SH-SY5Y (cell line): ENCODE measurements at regions not wholly inside any gene's neighbourhood (a gene's known extent, or its start where the extent isn't known, plus 50 kb on each side); places are given as distances from the start of the nearest gene placed in this dataset.

ENCODE experiments used
- GATA2 ChIP-seq: IDR thresholded peaks from 2 replicates; pipeline ENCODE4 v1.6.1; 2011; ENCODE audit warnings: mild to moderate bottlenecking, low read depth, low read length
- GATA3 ChIP-seq: IDR thresholded peaks from 2 replicates; pipeline ENCODE4 v1.6.1; 2011; ENCODE audit warnings: low read depth, mild to moderate bottlenecking, low read length, moderate library complexity

GRCh38 chr10:125559210-125559609, 123.8 kb downstream of the TEX36 start:
- TF ChIP-seq GATA2 = no peak
- TF ChIP-seq GATA3 = no peak

GRCh38 chr10:125557801-125558505, 125.0 kb downstream of the TEX36 start:
- TF ChIP-seq GATA3 = no peak
- no peak for TF ChIP-seq GATA2

- TF ChIP-seq GATA3 (no peak), GATA2 (no peak)
These were observed 125.7 kb downstream of the TEX36 start for GRCh38 chr10:125557311-125557710.

GRCh38 chr10:125556882-125557281, 126.1 kb downstream of the TEX36 start:
- no peak for TF ChIP-seq GATA2
- TF ChIP-seq GATA3 = no peak

- TF ChIP-seq GATA3 (no peak), GATA2 (no peak)
These were observed 127.2 kb downstream of the TEX36 start for GRCh38 chr10:125555743-125556142.

GRCh38 chr10:125555267-125555666, 127.7 kb downstream of the TEX36 start:
- TF ChIP-seq GATA2 (no peak), GATA3 (no peak)

GRCh38 chr10:125554753-125555152, 128.2 kb downstream of the TEX36 start:
- TF ChIP-seq GATA3 (no peak), GATA2 (no peak)

GRCh38 chr10:125554016-125554703, 128.8 kb downstream of the TEX36 start:
- TF ChIP-seq GATA2 = no peak
- no peak for TF ChIP-seq GATA3

- no peak for TF ChIP-seq GATA3
- TF ChIP-seq GATA2 = no peak
These were observed 129.9 kb downstream of the TEX36 start for GRCh38 chr10:125553091-125553490.

- no peak for TF ChIP-seq GATA2
These were observed 131.7 kb downstream of the TEX36 start for GRCh38 chr10:125551247-125551646.

- TF ChIP-seq GATA3 (no peak), GATA2 (no peak)
These were observed 132.6 kb downstream of the TEX36 start for GRCh38 chr10:125550362-125550761.

GRCh38 chr10:125549653-125550052, 133.3 kb downstream of the TEX36 start:
- TF ChIP-seq GATA3 (no peak), GATA2 (no peak)

- no peak for TF ChIP-seq GATA3
- TF ChIP-seq GATA2 = no peak
These were observed 134.1 kb downstream of the TEX36 start for GRCh38 chr10:125548878-125549277.

GRCh38 chr10:125548356-125548755, 134.6 kb downstream of the TEX36 start:
- TF ChIP-seq GATA2 (no peak), GATA3 (no peak)

- TF ChIP-seq GATA3 = no peak
- TF ChIP-seq GATA2 = no peak
These were observed 135.8 kb downstream of the TEX36 start for GRCh38 chr10:125547010-125547650.

- TF ChIP-seq GATA2 = no peak
- no peak for TF ChIP-seq GATA3
These were observed 139.2 kb downstream of the TEX36 start for GRCh38 chr10:125543796-125544195.
